Body of pancreas (tissue), 4 donors: ENCODE measurements at regions not wholly inside any gene's neighbourhood (a gene's known extent, or its start where the extent isn't known, plus 50 kb on each side); places are given as distances from the start of the nearest gene placed in this dataset.

Experiments used
- CTCF ChIP-seq, 7 experiments: fragments of 450-650 bp in 4 of 7; fragments of 200-600 bp in 3 of 7; sonication (generic) in 3 of 7; IDR thresholded peaks; one replicate each; pipeline ENCODE4 v1.5.1; 2016 to 2019; ENCODE audit warnings: antibody characterized with exemption in 7 of 7
- POLR2A ChIP-seq, 3 donors: fragments of 450-650 bp; IDR thresholded peaks; one replicate each; pipeline ENCODE4 v1.6.1; 2016; ENCODE audit warnings: antibody characterized with exemption in 3 of 3, mild to moderate bottlenecking in 2 of 3

GRCh38 chr22:48333816-48334735 is 1493.6 kb downstream of the BRD1 start:
- TF ChIP-seq POLR2A (IDR thresholded peaks at IDR 0.05) (no peak), CTCF (IDR thresholded peaks at IDR 0.05) (no peak)
